ENCODE measurements at regions not wholly inside any gene's neighbourhood (a gene's known extent, or its start where the extent isn't known, plus 50 kb on each side); places are given as distances from the start of the nearest gene placed in this dataset.

DNA sequence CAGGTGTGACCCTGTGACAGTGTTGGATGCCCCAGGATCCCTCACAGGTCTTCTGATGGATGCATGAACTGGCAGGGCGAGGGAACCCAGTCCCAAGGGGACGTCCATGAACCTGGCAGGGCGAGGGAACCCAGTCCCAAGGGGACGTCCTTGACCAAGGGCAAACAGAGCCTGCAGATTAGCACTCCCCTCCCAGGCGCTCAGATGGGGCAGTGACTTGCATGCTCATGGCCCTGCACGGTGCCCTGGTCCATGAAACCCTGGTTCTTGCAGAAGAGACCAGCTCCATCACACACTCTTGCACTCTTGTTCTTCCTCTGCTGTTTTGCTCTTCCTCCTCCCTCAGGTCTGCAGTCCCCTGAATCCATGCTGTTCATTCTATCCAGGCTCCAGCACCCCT is 192.7 kb downstream of the GALR1 start:
- TF ChIP-seq, protein P1, sequence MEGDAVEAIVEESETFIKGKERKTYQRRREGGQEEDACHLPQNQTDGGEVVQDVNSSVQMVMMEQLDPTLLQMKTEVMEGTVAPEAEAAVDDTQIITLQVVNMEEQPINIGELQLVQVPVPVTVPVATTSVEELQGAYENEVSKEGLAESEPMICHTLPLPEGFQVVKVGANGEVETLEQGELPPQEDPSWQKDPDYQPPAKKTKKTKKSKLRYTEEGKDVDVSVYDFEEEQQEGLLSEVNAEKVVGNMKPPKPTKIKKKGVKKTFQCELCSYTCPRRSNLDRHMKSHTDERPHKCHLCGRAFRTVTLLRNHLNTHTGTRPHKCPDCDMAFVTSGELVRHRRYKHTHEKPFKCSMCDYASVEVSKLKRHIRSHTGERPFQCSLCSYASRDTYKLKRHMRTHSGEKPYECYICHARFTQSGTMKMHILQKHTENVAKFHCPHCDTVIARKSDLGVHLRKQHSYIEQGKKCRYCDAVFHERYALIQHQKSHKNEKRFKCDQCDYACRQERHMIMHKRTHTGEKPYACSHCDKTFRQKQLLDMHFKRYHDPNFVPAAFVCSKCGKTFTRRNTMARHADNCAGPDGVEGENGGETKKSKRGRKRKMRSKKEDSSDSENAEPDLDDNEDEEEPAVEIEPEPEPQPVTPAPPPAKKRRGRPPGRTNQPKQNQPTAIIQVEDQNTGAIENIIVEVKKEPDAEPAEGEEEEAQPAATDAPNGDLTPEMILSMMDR (conservative IDR thresholded peaks at IDR 0.05; ENCODE audit: low read length) = no peak
- no peak for DNase-seq (ENCODE audit: low read depth)

DNA sequence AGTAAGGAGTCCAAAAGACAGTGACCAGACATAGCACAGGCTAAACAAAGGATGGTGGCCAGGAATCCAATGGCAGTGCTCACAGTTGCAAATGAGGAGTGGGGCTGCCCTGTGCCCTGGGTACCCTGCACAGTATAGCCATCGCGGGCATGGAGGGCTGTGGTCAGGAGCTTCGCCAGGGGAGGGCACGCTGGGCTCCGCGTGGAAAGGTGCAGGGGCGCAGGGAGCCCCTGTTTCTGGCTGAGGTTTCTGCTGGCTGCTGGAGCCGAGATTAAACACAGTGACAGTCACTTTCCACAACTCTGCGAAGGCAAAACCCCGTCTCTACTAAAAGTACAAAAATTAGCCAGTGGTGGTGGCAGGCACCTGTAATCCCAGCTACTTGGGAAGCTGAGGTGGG is 194.7 kb downstream of the GALR1 start:
- no peak for DNase-seq (ENCODE audit: low read depth)
- TF ChIP-seq, protein P1 (conservative IDR thresholded peaks at IDR 0.05; ENCODE audit: low read length) = no peak
- H3K4me3 ChIP-seq (ENCODE audit: low read length) = no peak overlapping the region

More for the DNA sequence above, 192.7 kb downstream of the GALR1 start:
- H3K4me3 ChIP-seq (ENCODE audit: low read length) = no peak overlapping the region

DNA sequence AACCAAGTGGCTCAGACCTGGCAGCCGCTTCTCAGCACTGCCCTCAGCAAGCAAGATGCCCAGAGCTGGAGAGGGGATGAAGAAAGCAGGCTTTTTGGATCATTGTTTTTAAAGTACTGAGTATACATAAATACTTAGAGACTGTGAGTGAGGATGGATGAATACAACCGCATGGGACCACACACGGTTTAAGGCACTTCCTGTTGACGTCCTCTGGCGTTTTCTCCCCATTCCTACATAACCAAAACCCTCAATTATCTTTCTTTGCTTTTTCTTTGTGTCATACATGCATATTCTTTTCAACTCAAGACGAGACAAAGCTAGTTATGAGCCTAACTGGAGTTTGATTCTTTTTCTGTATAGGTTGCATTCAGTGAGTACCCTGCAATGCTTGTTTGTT is 198.4 kb downstream of the GALR1 start:
- H3K4me3 ChIP-seq (ENCODE audit: low read length) = no peak overlapping the region
- no peak for DNase-seq (ENCODE audit: low read depth)
- TF ChIP-seq, protein P1 (conservative IDR thresholded peaks at IDR 0.05; ENCODE audit: low read length) = no peak

DNA sequence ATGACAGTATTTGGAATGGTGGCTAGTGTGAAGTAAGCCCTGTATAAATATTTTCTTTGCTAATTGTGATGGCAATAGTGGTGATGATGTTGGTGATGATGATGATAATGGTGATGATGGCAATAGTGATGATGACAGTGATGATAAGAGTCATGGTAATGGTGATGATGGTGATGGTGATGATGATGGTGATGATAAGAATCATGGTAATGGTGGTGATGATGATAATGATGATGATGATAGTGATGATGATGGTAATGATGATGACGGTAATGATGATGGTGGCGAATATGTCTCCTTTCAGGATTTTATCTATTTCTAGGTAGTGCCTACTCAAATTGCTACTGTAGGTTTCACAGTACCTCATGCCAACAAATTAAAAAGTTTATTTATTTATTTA is 205.4 kb downstream of the GALR1 start:
- no peak overlapping the region for H3K4me3 ChIP-seq (ENCODE audit: low read length)
- DNase-seq (ENCODE audit: low read depth) = no peak
- TF ChIP-seq, protein P1 (conservative IDR thresholded peaks at IDR 0.05; ENCODE audit: low read length) = no peak

DNA sequence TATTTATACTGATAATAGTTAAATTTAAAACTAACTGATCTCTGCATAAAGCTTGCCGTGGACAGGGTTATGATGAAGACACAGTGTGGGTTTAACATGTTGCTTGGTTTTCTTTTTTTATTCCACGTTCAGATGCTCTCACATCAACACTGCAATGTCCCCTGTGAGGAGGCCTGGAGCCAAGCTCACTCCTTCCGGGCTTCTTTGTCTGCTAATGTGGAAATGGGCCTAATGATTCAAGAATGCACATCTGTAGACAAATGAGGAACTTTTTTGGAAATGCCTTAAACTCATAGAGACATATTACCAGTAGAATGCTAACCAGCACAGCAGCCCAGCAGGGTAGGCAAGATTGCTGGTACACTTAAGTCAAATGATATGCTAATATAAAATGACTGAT is 208.0 kb downstream of the GALR1 start:
- TF ChIP-seq, protein P1 (conservative IDR thresholded peaks at IDR 0.05; ENCODE audit: low read length) = no peak
- DNase-seq (ENCODE audit: low read depth) = no peak
- no peak overlapping the region for H3K4me3 ChIP-seq (ENCODE audit: low read length)

DNA sequence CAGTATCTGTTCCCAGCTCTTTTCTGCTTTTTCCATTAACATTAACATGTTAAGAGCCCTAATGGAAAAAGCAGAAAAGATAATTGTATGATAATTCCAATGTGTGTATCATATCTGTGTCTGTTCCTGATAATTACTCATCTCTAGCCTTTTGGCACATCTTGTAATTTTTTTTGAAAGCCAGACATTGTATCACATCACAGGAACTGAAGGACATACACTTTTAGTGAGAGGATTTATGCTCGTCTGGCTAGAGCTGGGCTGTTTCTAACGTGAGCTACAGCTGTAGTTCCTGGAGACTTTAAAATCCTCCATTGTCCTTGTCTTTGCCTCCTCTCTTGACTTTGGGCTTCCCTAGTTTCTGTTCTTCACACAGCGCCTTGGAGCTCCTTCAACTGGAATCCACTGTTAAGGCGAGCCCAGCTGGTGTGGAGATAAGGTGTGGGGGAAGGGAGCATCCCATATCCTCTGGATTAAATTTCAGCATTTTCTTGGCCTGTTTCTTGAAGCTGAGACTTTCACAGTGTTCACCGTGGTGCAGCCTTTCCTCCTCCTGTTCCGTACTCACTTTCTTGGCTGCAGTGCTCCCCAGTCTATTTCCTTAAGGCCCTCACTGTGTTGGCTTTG is 211.5 kb downstream of the GALR1 start:
- no peak for DNase-seq (ENCODE audit: low read depth)
- no peak overlapping the region for H3K4me3 ChIP-seq (ENCODE audit: low read length)
- TF ChIP-seq, protein P1 (conservative IDR thresholded peaks at IDR 0.05; ENCODE audit: low read length) = no peak

DNA sequence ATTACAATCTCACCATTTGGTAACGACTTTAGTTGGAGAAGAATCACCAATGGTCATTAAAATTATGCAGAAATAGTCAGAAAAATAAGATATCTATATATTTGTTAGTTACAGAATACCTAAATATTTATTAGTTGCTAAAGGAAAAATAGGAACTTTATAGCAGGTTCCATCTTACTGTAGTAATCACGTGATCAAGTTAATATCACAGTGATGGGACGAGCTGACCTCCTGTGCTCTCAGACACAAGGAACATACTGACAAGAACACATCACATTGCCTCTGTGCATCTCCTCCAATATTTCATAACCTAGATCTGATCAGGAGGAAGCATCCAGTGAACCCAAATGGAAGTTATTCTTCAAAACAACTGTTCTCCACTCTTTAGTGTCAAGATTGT is 215.3 kb downstream of the GALR1 start:
- TF ChIP-seq, protein P1 (conservative IDR thresholded peaks at IDR 0.05; ENCODE audit: low read length) = no peak
- no peak overlapping the region for H3K4me3 ChIP-seq (ENCODE audit: low read length)

More for the DNA sequence above, 215.3 kb downstream of the GALR1 start:
- no peak for DNase-seq (ENCODE audit: low read depth)

Data from AG10803 (cell line).